Panc1 (cell line): ENCODE measurements at regions not wholly inside any gene's neighbourhood (a gene's known extent, or its start where the extent isn't known, plus 50 kb on each side); places are given as distances from the start of the nearest gene placed in this dataset.

ENCODE experiments used
- ATAC-seq: fragments of 200-7000 bp; cut with Tn5 transposase; 2 replicates; pipeline ENCODE4 v1.9.1; 2020; ENCODE audit warnings: mild to moderate bottlenecking, moderate library complexity
- BruUV-seq: library from RNA; stranded (reverse); fragments of 400-500 nt; replicated peaks from 2 replicates; lab custom pipeline; 2021; lab: Mats Ljungman, UMichigan
- CTCF ChIA-PET: fragments of 300-600 bp; sonication (Branson Sonifier 250); formaldehyde crosslinking; loops from one replicate; lab custom pipeline; 2022; ENCODE audit warnings: antibody characterized with exemption; lab: Charles Lee
- POLR2A ChIA-PET: fragments of 300-600 bp; sonication (Branson Sonifier 250); formaldehyde crosslinking; loops from one replicate; lab custom pipeline; 2022; ENCODE audit warnings: antibody characterized with exemption; lab: Charles Lee
- DNase-seq: peaks from one replicate; pipeline ENCODE4 v3.0.0-alpha.2; 2010; ENCODE audit warnings: low read depth, low spot score
- H3K27ac ChIP-seq: 2 replicates; pipeline ENCODE4 v1.5.1; 2011; ENCODE audit warnings: mild to moderate bottlenecking, low read length, inconsistent platforms
- H3K27me3 ChIP-seq: fragments of 200-500 bp; sonication (Bioruptor generic); 2 replicates; pipeline ENCODE4 v1.6.0; 2014; ENCODE audit warnings: low read length, inconsistent platforms; ENCODE audit not compliant: control insufficient read depth, insufficient read depth
- H3K36me3 ChIP-seq: fragments of 200-500 bp; sonication (Bioruptor generic); 2 replicates; pipeline ENCODE4 v1.5.1; 2014; ENCODE audit warnings: inconsistent platforms, mild to moderate bottlenecking, low read length, moderate library complexity; ENCODE audit not compliant: control insufficient read depth, insufficient read depth
- H3K4me1 ChIP-seq: 2 replicates; pipeline ENCODE4 v1.5.1; 2011; ENCODE audit warnings: inconsistent platforms, mild to moderate bottlenecking, low read length, moderate library complexity; ENCODE audit not compliant: control insufficient read depth, insufficient read depth
- H3K4me3 ChIP-seq, 2 experiments: 2 replicates each; pipeline ENCODE4 v1.5.1; 2011 to 2012; ENCODE audit warnings: low read depth in 2 of 2, low read length in 2 of 2, mild to moderate bottlenecking in 2 of 2, inconsistent platforms in 1 of 2, moderate library complexity in 1 of 2
- H3K9me3 ChIP-seq: fragments of 200-500 bp; sonication (Bioruptor generic); 2 replicates; pipeline ENCODE4 v1.5.1; 2014; ENCODE audit warnings: low read depth, mild to moderate bottlenecking, inconsistent platforms, low read length, moderate library complexity; ENCODE audit not compliant: control insufficient read depth, insufficient read depth
- POLR2AphosphoS5 ChIP-seq: IDR thresholded peaks from 2 replicates; pipeline ENCODE4 v1.6.1; 2012; ENCODE audit warnings: mild to moderate bottlenecking, low read depth, low read length, moderate library complexity
- SIN3A ChIP-seq: IDR thresholded peaks from 2 replicates; pipeline ENCODE4 v1.6.1; 2012; ENCODE audit warnings: low read depth, mild to moderate bottlenecking, low read length, moderate library complexity, borderline replicate concordance; ENCODE audit not compliant: insufficient read depth
- TCF7L2 ChIP-seq: IDR thresholded peaks from 2 replicates; pipeline ENCODE4 v1.6.1; 2011; ENCODE audit warnings: mild to moderate bottlenecking, low read depth, low read length, inconsistent platforms
- in situ Hi-C: cut with HindIII; loops from 2 replicates; pipeline ENCODE4 v1.10.0; 2016; ENCODE audit warnings: low sequenced_read_pairs, low pct_unique_long_range_greater_than_20kb
- intact Hi-C: fragments of 100-400 bp; cut with micrococcal nuclease; formaldehyde crosslinking; loops from one replicate; pipeline ENCODE4 v1.10.0; 2022; ENCODE audit not compliant: unreplicated experiment
- TF ChIP-seq, protein P1 (sequence below), 2 experiments: IDR thresholded peaks; 2 replicates each; pipeline ENCODE4 v1.6.1; 2011 to 2012; ENCODE audit warnings: low read depth in 2 of 2, control low read depth in 1 of 2, low read length in 1 of 2, mild to moderate bottlenecking in 1 of 2, moderate library complexity in 1 of 2; ENCODE audit not compliant: insufficient read depth in 1 of 2
- TF ChIP-seq, protein P2 (sequence below): fragments of 450-650 bp; IDR thresholded peaks from 2 replicates; pipeline ENCODE4 v1.5.1; 2017; ENCODE audit warnings: mild to moderate bottlenecking

DNA sequence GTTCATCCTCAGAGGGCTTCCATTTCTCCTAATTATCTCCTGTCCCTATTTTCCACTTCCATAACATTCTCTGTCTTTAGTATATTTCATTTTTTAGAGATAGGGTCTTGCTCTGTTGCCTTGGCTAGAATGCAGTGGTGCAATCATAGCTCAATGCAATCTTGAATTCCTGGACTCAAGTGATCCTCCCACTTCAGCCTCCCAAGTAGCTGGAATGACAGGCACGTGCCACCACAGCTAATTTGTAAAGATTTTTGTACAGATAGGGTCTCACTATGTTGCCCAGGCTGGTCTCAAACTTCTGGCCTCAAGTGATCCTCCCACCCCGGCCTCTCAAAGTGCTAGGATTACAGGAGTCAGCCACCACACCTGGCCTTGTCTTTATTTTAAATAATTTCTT is 589.0 kb downstream of the ZEB2 start:
- H3K4me3 ChIP-seq, result no peak overlapping the region
- no peak for DNase-seq
- TF ChIP-seq, protein P1, sequence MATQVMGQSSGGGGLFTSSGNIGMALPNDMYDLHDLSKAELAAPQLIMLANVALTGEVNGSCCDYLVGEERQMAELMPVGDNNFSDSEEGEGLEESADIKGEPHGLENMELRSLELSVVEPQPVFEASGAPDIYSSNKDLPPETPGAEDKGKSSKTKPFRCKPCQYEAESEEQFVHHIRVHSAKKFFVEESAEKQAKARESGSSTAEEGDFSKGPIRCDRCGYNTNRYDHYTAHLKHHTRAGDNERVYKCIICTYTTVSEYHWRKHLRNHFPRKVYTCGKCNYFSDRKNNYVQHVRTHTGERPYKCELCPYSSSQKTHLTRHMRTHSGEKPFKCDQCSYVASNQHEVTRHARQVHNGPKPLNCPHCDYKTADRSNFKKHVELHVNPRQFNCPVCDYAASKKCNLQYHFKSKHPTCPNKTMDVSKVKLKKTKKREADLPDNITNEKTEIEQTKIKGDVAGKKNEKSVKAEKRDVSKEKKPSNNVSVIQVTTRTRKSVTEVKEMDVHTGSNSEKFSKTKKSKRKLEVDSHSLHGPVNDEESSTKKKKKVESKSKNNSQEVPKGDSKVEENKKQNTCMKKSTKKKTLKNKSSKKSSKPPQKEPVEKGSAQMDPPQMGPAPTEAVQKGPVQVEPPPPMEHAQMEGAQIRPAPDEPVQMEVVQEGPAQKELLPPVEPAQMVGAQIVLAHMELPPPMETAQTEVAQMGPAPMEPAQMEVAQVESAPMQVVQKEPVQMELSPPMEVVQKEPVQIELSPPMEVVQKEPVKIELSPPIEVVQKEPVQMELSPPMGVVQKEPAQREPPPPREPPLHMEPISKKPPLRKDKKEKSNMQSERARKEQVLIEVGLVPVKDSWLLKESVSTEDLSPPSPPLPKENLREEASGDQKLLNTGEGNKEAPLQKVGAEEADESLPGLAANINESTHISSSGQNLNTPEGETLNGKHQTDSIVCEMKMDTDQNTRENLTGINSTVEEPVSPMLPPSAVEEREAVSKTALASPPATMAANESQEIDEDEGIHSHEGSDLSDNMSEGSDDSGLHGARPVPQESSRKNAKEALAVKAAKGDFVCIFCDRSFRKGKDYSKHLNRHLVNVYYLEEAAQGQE (IDR thresholded peaks at IDR 0.05; ENCODE audit: insufficient read depth in 1 of 2, low read depth in 2 of 2, low read length in 1 of 2), result no peak
- TF ChIP-seq POLR2AphosphoS5 (no peak), SIN3A (no peak), TCF7L2 (no peak)
- TF ChIP-seq, protein P2, sequence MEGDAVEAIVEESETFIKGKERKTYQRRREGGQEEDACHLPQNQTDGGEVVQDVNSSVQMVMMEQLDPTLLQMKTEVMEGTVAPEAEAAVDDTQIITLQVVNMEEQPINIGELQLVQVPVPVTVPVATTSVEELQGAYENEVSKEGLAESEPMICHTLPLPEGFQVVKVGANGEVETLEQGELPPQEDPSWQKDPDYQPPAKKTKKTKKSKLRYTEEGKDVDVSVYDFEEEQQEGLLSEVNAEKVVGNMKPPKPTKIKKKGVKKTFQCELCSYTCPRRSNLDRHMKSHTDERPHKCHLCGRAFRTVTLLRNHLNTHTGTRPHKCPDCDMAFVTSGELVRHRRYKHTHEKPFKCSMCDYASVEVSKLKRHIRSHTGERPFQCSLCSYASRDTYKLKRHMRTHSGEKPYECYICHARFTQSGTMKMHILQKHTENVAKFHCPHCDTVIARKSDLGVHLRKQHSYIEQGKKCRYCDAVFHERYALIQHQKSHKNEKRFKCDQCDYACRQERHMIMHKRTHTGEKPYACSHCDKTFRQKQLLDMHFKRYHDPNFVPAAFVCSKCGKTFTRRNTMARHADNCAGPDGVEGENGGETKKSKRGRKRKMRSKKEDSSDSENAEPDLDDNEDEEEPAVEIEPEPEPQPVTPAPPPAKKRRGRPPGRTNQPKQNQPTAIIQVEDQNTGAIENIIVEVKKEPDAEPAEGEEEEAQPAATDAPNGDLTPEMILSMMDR, result no peak
- BruUV-seq, result no TSS peak
- intact Hi-C loops, result no loop called here
- H3K36me3 ChIP-seq, result no peaks in the 10 kb centered on the region
- ATAC-seq, result no peak
- CTCF ChIA-PET, result no interaction called here
- no peaks in the 10 kb centered on the region for H3K4me1 ChIP-seq
- peaks cover 9% of the 10 kb centered on the region for H3K27me3 ChIP-seq
- POLR2A ChIA-PET, result no interaction called here
- in situ Hi-C loops, result no loop called here
- H3K27ac ChIP-seq, result no peak overlapping the region
- H3K9me3 ChIP-seq, result no peaks in the 10 kb centered on the region

DNA sequence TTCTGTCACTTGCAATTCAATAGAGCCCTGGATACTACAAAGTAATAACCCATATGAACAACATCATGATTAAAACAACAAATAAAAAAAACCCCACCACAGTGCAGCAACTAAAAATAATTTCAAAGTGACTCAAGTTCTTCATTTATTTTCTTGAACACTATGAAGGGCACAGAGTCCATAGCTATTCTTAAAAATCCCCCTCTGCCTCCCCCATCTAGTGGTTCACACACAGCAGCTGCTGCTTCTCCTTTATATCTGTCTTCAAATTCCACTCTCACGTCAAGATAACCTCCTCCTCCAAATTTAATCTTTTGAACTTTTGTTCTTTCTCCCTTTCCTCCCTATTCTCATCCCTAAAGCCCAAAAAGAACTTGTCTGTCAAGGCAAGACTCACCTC is 591.3 kb downstream of the ZEB2 start:
- Histone ChIP-seq H3K27ac (no peak overlapping the region), H3K36me3 (no peaks in the 10 kb centered on the region), H3K4me1 (no peaks in the 10 kb centered on the region), H3K9me3 (no peaks in the 10 kb centered on the region), H3K27me3 (peaks cover 6% of the 10 kb centered on the region), H3K4me3 (no peak overlapping the region)
- intact Hi-C loops, result no loop called here
- in situ Hi-C loops, result no loop called here
- TF ChIP-seq, protein P1 (IDR thresholded peaks at IDR 0.05; ENCODE audit: insufficient read depth in 1 of 2, low read depth in 2 of 2, low read length in 1 of 2), result no peak
- TF ChIP-seq, protein P2, result no peak
- TF ChIP-seq TCF7L2 (no peak), SIN3A (no peak), POLR2AphosphoS5 (no peak)
- ATAC-seq (no peak), DNase-seq (no peak)
- ChIA-PET POLR2A (no interaction called here), CTCF (no interaction called here)
- no TSS peak for BruUV-seq
